GM13976 (cell line): ENCODE measurements at regions not wholly inside any gene's neighbourhood (a gene's known extent, or its start where the extent isn't known, plus 50 kb on each side); places are given as distances from the start of the nearest gene placed in this dataset.

ENCODE experiments used
- DNase-seq: peaks from one replicate; pipeline ENCODE4 v3.0.0; 2012; ENCODE audit warnings: low spot score
- in situ Hi-C: fragments of 300-500 bp; cut with MboI; formaldehyde crosslinking; loops from one replicate; pipeline ENCODE4 v1.12.0; 2022; ENCODE audit warnings: low sequenced_read_pairs, mixed read lengths, inconsistent platforms; ENCODE audit not compliant: unreplicated experiment
- TF ChIP-seq, protein P1 (sequence below): IDR thresholded peaks from 2 replicates; pipeline ENCODE4 v1.5.1; 2012; ENCODE audit warnings: borderline replicate concordance, mild to moderate bottlenecking; ENCODE audit not compliant: insufficient read depth; ENCODE audit errors: extremely low read depth, missing control alignments, control extremely low read depth

DNA sequence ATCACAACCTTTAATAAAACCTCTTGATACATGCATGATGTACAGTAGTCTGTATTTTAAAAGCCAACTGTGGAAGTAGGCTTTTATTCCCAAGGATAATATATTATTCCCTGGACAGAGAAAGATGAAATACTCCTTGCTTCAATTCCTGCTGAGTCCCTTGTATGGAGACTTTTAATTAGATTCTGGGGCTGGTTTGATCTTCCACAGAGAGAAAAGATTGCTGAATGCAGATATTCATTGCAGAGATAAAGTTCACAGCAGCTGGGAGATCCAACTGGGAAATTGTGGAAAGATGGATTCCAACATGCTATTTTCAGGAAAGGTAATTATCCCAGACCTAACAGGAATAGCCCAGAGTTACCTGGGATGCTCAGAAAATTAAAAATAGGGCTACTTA is 607.0 kb upstream of the HS6ST1 start:
- no peak for DNase-seq
- TF ChIP-seq, protein P1, sequence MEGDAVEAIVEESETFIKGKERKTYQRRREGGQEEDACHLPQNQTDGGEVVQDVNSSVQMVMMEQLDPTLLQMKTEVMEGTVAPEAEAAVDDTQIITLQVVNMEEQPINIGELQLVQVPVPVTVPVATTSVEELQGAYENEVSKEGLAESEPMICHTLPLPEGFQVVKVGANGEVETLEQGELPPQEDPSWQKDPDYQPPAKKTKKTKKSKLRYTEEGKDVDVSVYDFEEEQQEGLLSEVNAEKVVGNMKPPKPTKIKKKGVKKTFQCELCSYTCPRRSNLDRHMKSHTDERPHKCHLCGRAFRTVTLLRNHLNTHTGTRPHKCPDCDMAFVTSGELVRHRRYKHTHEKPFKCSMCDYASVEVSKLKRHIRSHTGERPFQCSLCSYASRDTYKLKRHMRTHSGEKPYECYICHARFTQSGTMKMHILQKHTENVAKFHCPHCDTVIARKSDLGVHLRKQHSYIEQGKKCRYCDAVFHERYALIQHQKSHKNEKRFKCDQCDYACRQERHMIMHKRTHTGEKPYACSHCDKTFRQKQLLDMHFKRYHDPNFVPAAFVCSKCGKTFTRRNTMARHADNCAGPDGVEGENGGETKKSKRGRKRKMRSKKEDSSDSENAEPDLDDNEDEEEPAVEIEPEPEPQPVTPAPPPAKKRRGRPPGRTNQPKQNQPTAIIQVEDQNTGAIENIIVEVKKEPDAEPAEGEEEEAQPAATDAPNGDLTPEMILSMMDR, result no peak
- in situ Hi-C loops, result no loop called here

DNA sequence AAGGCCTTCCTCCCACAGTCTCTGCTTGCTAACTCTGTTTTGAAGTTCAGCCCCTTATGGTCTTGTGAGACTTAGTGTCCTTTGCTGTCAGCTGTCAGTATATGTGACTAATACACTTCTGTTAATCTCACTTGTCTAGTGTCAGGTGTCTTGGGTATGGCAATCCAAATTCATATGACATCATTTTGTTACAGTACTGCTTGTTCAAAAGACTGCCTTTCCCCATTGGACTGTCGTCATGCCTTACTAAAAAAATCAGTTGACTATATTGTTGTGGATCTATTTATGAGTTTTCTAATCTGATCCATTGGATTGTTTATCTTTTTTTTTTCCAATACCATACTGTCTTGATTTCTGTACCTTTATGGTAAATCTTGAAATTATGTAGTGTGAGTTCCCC is 611.4 kb upstream of the HS6ST1 start:
- in situ Hi-C loops, result no loop called here
- no peak for DNase-seq
- TF ChIP-seq, protein P1, result no peak

DNA sequence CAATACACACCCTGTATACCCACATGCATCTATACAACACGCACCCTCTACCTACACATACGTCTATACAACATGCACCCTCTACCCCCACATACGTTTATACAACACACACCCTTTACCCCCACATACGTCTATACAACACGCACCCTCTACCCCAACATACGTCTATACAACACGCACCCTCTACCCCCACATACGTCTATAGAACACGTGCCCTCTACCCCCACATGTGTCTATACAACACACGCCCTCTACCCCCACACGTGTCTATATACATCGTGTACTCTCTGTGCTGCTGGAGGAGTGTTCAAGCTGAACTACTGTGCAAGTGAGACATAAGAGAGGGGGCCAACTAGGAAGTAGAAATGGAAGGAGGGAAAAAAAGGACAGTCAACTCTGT is 621.7 kb upstream of the HS6ST1 start:
- TF ChIP-seq, protein P1, result no peak
- in situ Hi-C loops, result no loop called here

DNA sequence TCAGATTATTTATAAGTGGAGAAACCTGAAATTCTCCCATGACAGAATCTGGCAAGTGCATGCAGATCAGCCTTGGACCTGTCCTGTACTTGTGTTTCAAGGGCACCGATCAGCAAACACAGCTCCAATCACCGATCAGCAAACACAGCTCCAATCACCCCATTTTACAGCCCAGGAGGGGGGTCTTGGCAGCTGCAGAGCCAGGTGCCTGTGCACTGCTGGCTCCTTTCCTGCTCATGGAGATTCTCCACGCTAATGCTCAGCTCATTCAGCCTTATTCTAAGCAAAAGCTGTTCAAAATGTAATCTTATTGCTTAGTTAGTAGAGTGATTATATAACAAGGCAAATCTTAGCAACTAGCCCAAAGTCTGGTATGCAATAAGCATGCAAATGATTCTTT is 623.1 kb upstream of the HS6ST1 start:
- in situ Hi-C loops, result no loop called here
- no peak for DNase-seq
- TF ChIP-seq, protein P1, result no peak

More for the DNA sequence above, 621.7 kb upstream of the HS6ST1 start:
- DNase-seq, result no peak

DNA sequence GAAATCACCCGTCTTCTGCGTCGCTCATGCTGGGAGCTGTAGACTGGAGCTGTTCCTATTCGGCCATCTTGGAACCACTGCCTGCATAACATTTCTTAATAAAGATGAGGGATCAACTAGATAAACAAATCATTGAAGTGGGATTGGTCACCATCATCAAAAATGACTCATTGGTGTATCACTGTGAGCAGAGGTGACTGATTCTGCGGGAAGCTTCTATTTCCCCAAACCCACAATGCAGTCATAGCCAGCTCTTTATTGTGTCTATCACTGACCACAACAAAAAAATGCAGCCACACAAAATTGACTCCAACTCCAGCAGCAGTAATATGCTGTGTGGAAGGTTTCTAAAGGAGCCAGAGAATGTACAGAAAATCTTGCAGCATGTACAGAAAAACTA is 630.7 kb upstream of the HS6ST1 start:
- in situ Hi-C loops, result no loop called here
- no peak for DNase-seq
- TF ChIP-seq, protein P1, result no peak

DNA sequence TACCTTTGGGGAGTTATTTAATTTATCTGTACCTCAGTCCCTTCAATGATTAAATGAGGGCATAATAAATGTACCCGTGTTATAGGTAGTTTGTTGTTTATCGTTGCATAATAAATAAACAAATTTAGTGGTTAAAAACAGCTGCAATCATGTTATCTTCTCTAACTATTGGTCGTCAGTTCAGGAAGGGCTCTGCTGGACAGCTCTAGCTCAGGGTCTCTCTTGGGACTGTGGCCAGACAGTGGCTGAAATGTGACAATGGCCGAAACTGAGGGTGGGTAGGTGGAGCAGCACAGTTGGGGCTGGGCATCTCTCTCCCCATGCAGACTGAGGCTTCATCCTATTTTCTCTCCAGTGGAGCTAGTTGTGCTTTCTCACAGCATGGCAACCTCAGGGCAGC is 632.1 kb upstream of the HS6ST1 start:
- TF ChIP-seq, protein P1, result no peak
- DNase-seq, result no peak
- in situ Hi-C loops, result no loop called here

DNA sequence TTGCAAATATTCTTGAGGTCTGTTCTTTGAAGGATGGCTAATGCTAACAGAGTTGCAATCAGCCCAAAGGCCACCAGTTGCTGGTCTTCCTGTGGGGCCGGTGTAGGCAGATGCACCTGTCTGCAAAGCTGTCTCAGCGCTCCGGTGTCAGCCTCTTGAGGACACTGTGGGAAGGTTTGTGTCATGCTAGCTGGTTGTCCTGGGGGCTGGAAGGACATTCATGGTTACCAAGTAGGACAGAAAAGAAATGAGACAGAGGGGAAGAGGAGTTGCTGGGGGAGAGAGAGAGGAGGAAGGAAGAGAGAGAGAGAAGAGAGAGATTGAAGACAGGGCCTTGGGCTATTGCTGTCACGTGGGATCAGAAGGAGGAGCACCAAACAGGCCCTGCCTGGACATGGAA is 639.6 kb upstream of the HS6ST1 start:
- TF ChIP-seq, protein P1, result no peak
- in situ Hi-C loops, result no loop called here
- DNase-seq, result no peak
